HG02759 (cell line): ENCODE measurements at regions not wholly inside any gene's neighbourhood (a gene's known extent, or its start where the extent isn't known, plus 50 kb on each side); places are given as distances from the start of the nearest gene placed in this dataset.

Experiments used
- ATAC-seq: cut with Tn5 transposase; IDR thresholded peaks from one replicate; pipeline ENCODE4 v1.9.1; 2021; ENCODE audit warnings: mild to moderate bottlenecking, moderate library complexity; ENCODE audit not compliant: unreplicated experiment

DNA sequence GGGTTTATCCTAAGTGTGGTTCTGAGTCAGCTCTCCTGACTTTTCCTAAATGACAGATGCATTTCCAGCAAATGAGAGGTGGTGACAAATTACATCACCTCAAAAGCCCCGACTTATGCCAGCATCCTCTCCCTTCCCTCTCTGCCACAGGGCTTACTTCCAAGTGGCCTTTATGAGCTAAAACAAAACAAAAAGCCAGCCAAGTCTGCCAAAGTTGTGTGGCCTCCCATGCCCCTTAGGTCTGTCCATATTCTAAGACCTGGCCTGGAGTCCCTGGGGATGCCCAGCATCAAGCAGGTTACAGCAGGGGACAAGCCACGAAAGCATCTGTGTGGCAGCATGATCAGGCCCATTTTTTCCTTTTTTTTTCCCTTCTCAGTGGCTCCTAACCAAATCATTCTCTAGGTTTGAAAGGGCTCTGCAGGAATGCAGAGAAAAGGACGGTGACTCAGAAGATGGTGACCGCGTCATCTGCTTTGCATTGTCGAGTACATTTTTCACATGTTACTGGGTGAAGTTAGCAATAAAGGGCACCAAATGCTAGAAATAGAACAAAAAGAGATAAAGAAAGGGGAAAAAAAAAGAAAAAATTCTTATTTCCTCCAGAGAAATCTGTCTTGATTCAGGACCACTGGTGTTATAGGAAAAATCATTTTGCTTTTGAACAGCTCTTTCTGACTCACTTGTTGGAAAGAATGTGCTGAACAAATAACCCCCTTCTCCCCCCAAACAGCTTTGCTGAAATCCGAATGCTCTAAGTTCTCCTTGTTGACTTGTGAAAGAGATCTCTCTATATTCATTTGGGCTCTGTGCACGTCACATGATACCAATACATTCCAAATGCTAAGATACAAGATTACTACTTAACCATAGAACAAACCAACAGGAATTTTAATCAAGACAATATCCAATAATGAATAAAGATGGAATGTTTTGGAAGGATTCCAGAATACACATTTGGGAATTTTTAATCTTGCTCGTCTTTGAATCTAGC lies 178.7 kb downstream of the EN1 start:
- no peak for ATAC-seq

DNA sequence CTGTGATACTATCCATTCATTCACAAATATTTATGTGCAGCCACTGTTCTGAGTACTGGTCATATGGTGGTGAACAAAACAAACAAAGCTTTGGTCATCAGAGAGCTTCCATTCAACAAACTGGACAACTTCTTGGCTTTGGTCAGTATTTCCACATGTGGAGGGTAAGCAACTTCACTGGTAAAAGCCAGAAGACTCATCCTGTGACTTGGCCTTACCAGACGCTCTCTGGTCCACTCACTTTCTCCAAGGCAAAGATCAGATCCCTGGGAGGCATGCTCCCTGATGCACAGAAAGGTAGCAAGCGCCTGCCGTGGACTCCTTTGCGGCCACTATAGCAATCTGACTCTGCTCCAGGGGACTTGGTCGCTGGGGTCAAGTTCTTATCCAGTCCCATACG lies 179.5 kb downstream of the EN1 start:
- ATAC-seq, result no peak

DNA sequence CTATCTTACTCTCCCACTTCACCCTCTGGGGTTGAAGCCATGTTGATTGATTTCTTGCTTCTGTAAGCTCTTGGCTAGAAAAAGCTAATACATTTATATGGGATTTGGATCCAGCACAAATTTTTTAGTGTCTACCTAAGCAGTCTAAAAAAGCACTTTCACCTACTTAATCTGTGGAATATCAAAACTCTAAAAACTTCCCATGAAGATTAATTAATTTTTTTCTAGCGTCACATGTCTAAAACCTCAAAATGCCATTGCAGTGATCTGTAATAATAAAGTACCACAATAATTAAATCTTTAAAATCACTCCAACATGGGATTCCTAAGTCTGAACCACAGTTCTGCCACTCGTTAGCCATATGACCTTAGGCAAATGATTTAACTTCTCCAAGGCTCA lies 180.1 kb downstream of the EN1 start:
- ATAC-seq, result no peak

DNA sequence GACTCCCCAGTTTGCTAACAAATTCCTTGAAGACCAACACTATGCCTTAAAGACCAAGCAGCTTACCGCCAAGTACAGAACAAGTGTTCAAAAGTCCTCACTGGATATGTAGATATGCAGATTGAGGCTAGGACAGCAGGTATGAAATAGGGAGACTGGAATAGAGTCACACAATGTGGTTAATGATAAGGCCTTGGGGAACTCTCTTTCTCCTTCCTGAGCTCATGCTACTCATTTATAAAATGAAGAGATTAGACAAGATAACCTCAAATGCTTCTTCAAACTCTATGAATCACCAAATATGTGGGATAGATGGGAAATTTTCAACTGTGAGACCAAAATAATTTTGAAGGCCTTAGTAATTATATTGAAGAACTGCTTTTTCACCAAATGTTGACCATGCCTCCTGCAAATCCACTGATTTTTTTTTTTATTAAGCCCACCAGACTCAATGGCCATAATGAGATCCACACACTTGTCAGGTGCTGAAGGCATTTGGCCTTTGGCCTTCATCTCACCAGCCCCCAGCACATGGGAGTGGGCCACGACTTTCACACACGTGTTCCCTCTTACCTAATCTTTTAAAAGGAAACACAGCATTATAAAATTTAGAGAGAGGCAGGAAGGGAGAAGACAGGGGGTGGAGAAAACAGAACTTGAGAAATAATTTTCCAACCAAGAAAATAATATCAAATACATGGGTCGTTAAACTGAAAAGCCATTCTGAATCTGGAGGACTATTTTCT lies 181.5 kb downstream of the EN1 start:
- no peak for ATAC-seq

DNA sequence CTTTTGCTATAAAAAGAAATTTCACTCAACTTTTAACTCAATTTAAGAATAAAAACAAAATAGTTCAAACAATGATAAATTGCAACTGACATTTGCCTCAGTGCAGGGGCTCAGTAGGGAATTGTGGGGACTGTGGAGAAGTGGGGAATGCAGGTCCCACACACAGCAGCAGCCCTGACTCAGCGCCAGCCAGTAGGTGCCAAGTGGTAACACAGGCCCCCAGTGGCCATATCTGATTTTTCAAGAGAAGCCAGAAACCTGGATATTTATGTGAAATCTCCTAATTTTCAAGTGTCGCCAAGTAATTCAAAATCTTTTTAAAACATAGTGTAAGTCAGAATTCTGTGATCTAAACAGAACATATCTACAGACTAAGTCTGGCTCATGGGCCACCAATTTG lies 186.3 kb downstream of the EN1 start:
- no peak for ATAC-seq

DNA sequence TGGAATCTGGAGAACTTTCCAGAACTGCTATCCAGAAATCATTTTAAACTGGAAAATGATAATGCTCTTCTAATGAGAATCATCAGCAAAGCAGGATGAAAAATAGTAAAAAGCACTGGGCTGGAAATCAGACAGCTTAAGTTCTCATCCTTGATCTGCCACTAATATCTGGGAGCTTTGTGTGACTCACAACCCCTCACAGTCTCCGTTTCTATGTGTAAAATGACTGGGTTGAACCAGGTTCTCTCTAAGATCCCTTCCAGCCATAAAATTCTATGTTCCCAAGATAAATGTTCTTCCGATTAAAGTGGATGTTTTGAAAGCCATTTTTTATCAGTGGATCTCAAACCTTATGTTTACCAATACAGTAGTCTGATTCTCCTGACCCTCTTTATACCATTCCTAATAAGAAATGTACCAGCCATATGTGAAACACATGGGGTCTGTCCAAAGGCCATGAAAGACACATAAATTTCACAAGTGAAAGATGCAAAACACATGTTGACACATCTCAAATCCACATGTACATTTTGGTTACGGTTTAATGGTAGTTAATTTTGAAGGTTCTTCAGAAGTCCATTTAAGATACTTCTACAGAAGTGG lies 188.8 kb downstream of the EN1 start:
- ATAC-seq, result no peak

DNA sequence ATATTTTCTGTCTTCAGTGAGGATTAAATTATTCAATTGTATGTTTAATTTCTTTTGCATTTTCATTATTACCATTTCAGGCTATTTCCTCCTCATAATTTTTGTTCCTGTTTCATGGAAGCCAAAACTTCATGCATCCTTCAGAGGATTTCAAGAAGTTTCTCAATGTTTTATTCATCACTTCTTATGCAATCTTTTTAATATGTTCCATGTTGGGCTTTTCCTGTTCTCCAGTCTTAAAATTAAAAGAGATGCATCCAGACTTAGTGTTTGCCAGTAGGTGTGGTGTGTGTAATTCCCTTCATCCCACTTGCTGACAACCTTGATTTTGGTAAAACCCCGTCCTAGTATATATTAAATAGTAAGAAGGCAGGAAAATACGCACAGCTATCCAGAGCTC lies 190.0 kb downstream of the EN1 start:
- ATAC-seq, result no peak

DNA sequence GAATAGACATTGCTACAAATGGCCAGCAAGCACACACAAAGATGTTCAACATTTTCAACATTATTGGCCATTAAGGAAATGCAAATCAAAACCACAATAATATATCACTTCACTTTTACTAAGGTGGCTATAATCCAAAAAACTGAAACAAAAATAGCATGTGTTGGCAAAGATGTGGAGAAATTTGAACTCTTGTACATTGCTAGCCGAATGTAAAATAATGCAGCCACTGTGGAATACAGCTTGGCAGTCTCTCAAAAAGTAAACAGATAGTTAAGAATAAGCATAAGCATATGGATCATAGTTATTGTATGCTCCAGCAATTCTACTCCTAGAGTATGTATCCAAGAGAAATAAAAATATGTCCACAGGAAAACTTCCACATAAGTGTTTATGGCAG lies 192.5 kb downstream of the EN1 start:
- ATAC-seq, result no peak

DNA sequence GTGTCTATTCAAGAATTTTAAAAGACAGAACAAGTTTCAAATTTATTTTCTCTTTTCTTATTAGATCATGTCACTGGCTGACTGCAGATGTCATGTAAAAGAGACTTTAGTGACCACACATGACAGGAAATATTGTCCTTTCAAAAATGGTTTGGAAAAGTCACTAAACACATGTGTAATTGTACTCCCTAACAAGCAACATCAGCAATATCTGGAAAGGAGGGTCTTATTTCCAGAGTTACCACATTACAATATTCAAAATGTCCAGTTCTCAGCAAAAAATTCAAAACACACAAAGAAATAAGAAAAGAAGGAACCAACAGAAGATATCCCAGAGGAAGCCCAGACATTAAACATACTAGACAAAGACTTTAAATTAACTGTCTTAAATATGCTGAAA lies 197.1 kb downstream of the EN1 start:
- no peak for ATAC-seq

DNA sequence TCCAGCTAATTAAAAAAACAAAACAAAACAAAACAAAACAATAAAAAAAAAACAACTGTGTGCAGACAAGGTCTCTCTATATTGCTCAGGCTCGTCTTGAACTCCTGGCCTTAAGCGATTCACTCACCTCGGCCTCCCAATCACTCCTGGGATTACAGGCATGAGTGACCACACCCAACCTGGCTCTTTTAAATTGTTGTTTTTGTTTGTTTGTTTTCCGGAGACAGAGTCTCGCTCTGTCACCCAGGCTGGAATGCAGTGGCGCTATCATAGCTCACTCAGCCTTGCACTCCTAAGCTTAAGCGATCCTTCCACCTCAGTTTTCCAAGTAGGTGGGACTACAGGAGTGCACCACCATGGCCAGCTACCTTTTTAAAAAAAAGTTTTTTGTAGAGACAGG lies 201.6 kb downstream of the EN1 start:
- no peak for ATAC-seq

DNA sequence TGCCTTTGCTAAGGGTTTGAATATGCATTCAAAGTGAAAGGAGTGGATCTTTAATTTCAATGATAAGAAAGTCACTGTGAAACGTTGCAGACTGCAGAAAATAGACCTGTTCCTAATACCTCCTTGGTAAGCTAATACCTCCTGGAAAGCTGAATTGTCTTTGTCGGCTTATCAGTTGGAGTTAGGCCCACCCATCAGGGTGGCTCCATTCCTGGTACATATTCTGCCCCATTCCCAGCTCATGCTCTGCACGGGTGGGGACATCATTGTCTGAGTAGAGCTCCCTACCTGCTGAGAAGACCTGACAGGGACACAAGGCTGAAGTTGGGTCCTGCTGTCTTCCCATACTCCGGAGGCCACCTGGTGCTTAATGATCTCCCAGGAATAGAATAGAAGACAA lies 203.3 kb downstream of the EN1 start:
- no peak for ATAC-seq

DNA sequence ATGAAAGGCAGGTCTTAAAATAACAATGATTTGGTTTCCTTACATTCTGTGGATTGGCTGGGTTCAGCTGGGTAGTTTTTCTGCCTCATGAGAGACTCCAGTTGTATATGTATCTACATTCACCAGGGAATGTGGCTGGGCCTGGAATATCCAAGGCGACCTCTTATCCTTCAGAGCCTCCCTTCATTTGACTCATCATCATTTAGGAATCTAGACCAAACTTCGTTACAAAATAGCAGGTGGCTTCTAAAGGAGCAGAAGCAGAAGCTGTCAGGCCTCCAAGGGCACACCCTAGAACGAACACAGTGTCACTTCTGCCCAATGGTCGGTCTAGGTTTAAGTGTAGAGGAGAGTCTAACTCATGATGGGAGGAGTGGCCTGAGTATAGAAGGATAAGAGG lies 204.2 kb downstream of the EN1 start:
- ATAC-seq, result no peak

DNA sequence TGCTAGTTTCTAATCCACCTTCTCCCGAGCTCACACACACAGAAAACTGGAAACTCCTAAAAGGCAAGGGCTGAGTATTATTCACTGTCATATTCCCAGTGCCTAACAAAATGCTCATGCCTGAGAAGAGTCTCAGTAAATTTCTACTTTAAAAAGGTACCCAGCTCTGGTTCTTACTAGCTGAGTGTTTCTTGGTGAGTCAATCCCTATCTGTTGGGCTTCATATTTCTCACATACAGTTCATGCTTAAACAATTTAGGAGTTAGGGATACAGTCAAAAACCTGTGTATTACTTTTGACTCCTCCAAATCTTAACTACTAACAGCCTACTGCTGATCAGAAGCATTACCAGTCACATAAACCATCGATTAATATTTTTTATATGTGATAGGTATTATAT lies 204.9 kb downstream of the EN1 start:
- no peak for ATAC-seq

DNA sequence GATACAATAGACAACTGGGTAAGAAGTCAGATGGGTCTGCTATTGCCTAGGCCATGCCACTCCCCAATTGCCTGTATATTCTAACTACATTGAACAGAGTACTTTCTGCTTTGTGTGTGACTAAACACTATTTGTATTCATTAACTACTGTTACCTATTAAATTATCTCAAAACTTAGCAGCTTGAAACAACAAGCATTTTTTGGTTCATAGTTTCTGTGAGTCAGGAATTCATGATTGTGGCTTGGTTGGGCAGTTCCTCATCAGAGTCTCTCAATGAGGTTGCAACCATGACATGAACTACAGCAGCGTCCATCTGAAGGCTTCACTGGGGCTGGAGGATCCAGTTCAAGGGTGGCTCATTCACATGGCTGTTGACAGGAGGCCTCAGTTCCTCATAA lies 205.7 kb downstream of the EN1 start:
- ATAC-seq, result no peak

DNA sequence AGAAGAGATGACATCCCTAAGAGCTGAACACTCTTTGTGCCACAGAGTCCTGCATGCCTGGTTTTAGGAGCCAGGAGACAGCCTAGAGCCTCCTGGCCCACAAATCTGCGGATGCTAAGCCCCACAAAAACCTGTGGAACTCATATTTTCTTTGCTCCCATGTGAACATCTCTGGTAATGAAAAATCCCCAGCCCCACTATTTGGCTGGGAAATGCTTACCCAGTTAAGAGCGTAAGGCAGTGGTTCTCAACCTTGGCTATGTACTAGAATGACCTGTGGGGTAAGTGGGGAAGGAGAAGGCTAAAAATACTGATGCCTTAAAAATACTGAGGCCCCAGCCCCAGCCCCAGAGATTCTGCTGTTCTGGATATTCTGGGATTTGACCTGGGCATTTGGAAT lies 208.1 kb downstream of the EN1 start:
- no peak for ATAC-seq

DNA sequence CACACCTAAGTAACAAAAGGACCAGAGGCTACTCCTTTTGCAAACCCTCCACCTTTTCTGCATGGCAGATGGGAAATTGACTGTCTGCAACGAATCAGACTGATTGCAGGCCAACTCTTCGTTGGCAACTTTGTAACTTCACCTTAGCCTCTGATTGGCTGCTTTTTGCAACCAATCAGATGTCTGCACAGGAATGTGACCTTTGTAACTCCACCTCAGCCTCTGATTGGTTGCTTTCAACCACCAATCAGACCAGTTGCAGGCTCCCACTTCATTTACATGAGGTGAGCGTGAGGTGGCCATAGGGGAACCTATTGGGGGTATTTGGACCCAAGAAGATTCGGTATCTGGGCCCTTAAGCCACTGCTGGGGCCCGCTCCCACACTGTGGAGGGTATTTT lies 209.0 kb downstream of the EN1 start:
- ATAC-seq, result no peak

DNA sequence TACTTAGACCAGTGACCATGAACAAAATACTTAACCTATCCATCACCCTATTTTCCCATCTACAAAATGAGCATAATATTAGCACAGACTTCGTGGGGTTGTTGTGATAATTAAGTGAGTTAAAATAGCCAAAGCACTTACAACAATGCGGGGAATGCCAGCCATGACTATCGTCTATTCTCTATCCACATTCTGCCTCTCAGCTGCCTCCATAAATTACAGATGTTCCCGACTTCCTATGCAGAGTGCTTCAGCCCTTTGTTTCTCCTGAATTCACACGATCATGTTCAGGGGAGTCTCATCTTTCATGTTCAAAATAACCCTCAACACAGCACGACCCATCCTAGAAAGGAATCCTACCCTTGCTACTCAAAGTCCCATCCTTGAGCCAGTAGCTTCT lies 211.6 kb downstream of the EN1 start:
- ATAC-seq, result no peak

DNA sequence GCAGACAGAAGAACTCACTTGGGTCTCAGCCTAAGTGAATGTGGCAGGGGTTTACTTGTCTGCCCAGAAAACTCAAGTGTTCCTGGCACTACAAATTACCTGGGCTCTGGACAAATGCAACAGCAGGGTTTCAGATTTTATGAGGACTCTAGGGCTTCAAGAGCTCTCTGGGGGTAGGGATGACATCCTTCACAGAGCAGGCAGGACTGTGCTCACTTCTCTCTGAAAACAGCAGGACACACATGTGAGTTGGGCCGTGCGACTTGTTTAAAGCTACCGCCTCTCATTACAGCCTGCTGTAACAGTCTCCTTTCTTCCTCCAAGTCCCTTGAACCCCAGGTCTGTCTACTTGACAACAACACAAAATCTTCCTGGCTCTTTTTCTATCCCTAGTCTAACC lies 212.6 kb downstream of the EN1 start:
- no peak for ATAC-seq

DNA sequence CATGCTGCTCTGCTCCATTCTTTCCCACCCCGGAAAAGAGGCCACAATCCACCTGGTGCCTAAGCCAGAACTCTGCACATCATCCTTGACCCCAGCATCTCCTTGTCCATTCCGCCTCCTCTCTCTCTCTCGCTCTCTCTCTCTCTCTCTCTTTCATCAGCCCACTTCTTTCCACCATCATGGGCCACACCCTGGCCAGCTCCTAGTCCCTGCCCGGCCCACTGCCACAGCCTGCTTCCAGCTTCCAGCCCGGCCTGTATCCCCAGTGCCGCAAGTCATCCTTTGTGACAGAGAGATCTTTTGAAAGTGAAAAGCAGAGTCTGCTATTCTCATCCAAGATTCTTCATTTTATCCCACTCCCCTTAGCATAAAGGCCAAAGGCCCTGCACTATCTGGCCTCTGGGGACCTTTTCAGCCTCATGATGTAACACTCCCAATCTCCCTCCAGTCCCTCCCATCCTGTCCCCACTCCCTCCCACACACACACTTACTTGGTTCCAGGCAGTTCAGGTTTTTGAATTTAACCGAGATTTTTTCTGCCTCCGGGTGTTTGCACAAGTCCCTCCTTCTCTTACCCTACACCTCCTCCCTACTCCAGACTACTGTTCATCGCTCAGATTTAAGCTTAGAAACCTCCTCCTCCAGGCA lies 214.0 kb downstream of the EN1 start:
- ATAC-seq, result no peak

DNA sequence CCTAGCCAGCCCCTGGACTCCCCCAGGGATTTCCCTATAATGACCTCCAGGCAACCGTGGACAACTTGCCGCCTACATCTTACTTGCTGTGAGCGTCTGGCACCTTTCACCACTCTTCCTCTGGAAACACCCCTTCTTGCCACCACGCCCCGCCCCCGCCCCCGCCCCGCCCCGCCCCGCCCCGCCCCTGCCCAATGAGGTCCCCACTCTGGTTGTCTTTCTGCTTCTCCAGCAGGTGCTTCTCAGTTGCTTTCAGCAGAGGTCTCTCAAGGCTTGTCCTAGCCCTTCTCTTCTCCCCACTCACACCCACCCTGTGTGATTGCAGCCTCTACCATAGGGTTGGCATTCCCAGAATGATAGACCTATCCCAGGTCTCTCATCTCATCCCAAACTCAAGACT lies 214.5 kb downstream of the EN1 start:
- no peak for ATAC-seq

DNA sequence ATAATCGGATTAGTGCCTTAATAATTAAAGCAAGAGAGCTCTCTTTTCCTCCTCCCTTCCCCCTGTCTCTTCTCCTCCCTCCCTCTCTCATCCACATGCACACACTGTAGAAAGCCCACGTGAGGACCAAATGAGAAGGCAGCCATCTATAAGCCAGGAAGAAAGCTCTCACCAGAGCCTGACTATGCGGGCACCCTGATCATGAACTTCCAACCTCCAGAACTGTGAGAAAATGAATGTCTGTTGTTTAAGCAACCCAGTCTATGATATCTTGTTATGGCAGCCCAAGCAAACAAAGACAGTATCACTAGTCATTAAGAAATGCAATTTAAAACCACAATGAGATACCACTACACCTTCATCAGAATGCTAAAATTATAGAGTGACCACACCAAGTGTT lies 220.3 kb downstream of the EN1 start:
- ATAC-seq, result no peak
